ENCODE measurements at regions not wholly inside any gene's neighbourhood (a gene's known extent, or its start where the extent isn't known, plus 50 kb on each side); places are given as distances from the start of the nearest gene placed in this dataset.

DNA sequence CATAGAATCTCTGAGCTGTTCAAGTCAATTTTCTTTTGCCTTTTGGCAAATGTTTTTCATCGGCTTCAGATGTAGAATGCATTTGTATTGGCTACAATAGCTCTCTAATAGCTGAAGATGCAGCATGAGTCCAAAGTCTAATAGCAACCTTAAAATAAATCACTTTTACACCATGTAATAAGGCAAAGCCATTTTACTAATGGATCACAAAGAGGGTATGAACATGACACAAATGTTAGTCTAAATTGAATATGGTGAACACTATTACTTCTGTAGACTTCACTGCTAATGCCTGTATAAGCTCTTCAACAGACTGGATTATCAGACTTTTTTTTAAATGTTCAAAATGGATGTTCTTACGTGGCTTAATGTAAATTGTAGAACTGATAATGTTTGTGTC is 645.3 kb downstream of the TLL1 start:
- intact Hi-C loops (cut with DNase I): no loop called here
- no peak for TF ChIP-seq POLR2A (IDR thresholded peaks at IDR 0.05)
- no peaks in the 10 kb centered on the region for H3K4me1 ChIP-seq
- H3K9me3 ChIP-seq: no peaks in the 10 kb centered on the region
- H3K4me3 ChIP-seq: no peak overlapping the region
- WGBS (ENCODE audit: insufficient coverage, low coverage, low lambda C conversion rate, missing lambda C conversion rate): 63% methylated on average over 2 of the region's 2 CpGs
- H3K36me3 ChIP-seq: no peaks in the 10 kb centered on the region
- no peak for DNase-seq
- no peak for ATAC-seq
- no peaks in the 10 kb centered on the region for H3K27me3 ChIP-seq
- H3K27ac ChIP-seq: no peak overlapping the region

DNA sequence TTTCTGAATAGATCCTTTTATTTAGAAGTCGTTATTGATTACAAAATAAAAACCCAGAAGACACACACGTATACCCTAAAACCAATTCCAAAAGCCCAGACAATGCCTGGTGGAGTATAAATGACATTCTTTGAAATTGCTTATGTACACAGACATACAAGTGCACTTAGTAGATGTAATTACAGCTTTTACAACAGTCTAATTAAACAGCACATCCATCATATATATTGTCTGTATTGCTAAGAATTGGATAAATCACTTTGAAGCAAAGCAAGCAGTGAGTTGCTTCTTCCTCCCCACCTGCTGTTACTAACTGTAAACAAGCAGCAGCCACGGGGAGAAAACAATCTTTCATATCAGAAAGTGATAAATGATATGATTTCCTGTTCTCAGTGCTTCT is 645.7 kb downstream of the TLL1 start:
- no peaks in the 10 kb centered on the region for H3K27me3 ChIP-seq
- intact Hi-C loops (cut with DNase I): no loop called here
- H3K9me3 ChIP-seq: no peaks in the 10 kb centered on the region
- 28% methylated on average over 3 of the region's 3 CpGs for WGBS (ENCODE audit: insufficient coverage, low coverage, low lambda C conversion rate, missing lambda C conversion rate)
- H3K27ac ChIP-seq: no peak overlapping the region
- ATAC-seq: no peak
- H3K4me3 ChIP-seq: no peak overlapping the region
- H3K4me1 ChIP-seq: no peaks in the 10 kb centered on the region
- H3K36me3 ChIP-seq: no peaks in the 10 kb centered on the region
- TF ChIP-seq, protein P1, sequence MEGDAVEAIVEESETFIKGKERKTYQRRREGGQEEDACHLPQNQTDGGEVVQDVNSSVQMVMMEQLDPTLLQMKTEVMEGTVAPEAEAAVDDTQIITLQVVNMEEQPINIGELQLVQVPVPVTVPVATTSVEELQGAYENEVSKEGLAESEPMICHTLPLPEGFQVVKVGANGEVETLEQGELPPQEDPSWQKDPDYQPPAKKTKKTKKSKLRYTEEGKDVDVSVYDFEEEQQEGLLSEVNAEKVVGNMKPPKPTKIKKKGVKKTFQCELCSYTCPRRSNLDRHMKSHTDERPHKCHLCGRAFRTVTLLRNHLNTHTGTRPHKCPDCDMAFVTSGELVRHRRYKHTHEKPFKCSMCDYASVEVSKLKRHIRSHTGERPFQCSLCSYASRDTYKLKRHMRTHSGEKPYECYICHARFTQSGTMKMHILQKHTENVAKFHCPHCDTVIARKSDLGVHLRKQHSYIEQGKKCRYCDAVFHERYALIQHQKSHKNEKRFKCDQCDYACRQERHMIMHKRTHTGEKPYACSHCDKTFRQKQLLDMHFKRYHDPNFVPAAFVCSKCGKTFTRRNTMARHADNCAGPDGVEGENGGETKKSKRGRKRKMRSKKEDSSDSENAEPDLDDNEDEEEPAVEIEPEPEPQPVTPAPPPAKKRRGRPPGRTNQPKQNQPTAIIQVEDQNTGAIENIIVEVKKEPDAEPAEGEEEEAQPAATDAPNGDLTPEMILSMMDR (IDR thresholded peaks at IDR 0.05): no peak
- TF ChIP-seq POLR2A (IDR thresholded peaks at IDR 0.05): no peak
- no peak for DNase-seq

DNA sequence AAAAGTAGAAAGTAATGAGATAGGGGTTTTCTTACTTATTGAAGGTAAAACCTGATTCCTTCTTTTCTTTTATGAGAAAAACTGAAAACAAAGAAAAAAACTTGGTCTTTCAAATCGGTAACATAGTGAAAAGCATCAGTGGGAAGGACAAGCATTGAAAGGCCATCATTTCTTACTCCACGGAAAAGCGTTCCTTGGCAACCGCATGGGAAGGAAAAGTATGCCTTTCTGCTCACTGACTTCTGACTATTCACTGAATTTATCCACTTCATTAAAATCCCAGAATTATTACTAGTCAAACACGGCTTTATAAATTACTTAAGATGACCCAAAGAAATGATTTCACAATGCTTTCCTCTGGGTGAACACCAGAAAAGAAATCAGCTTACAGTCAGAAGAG is 646.7 kb downstream of the TLL1 start:
- no peak for ATAC-seq

DNA sequence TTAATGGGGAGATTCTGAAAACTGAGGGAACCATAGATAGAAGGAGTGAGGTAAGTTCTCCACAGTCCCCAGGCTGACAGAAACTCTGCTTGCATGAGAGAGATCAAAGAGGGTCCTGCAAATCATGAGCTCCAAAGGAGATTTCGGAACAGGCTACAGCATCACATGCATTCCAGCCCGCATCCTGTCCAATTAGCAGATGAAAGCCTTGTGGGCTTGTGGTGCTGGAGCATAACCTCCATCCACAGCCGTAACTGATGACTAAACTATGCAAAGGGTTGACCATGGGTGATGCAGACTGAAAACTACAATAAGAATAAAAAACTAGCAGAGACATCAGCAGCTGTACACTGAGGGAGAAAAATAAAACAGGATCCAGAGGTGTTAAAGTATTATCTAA is 654.5 kb downstream of the TLL1 start:
- Histone ChIP-seq H3K27ac (no peak overlapping the region), H3K9me3 (no peaks in the 10 kb centered on the region), H3K36me3 (no peaks in the 10 kb centered on the region), H3K27me3 (no peaks in the 10 kb centered on the region), H3K4me3 (no peak overlapping the region), H3K4me1 (no peaks in the 10 kb centered on the region)
- DNase-seq (no peak), ATAC-seq (no peak)
- TF ChIP-seq, protein P1 (IDR thresholded peaks at IDR 0.05): no peak
- TF ChIP-seq POLR2A (IDR thresholded peaks at IDR 0.05): no peak
- intact Hi-C loops (cut with DNase I): no loop called here
- 47% methylated on average over 3 of the region's 3 CpGs for WGBS (ENCODE audit: insufficient coverage, low coverage, low lambda C conversion rate, missing lambda C conversion rate)

More for the DNA sequence above, 646.7 kb downstream of the TLL1 start:
- no peaks in the 10 kb centered on the region for H3K27me3 ChIP-seq
- no peaks in the 10 kb centered on the region for H3K36me3 ChIP-seq
- no peak overlapping the region for H3K27ac ChIP-seq
- 68% methylated on average over 5 of the region's 5 CpGs for WGBS (ENCODE audit: insufficient coverage, low coverage, low lambda C conversion rate, missing lambda C conversion rate)
- H3K4me1 ChIP-seq: no peaks in the 10 kb centered on the region
- no peaks in the 10 kb centered on the region for H3K9me3 ChIP-seq
- DNase-seq: no peak
- no peak overlapping the region for H3K4me3 ChIP-seq
- intact Hi-C loops (cut with DNase I): no loop called here
- TF ChIP-seq, protein P1 (IDR thresholded peaks at IDR 0.05): no peak
- TF ChIP-seq POLR2A (IDR thresholded peaks at IDR 0.05): no peak

DNA sequence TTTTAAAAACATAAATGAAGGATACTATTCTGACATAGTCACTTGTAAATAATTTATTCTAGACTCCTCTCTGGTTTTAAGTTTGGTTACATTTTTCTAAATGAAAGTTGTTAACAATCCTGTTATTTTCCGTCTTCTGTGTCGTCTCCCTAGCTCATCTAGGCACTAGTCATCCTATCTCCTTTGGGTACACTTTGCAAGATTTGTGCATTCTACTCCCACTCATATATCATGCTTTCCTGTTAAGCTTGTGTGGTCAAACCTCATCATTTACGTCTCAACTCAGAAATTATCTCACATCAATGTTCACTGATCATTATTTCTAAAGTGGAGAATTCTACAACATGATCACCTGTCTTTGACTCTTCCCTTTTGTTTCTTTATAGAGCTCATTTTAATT is 658.7 kb downstream of the TLL1 start:
- WGBS (ENCODE audit: insufficient coverage, low coverage, low lambda C conversion rate, missing lambda C conversion rate): 39% methylated on average over 3 of the region's 3 CpGs
- no peaks in the 10 kb centered on the region for H3K9me3 ChIP-seq
- no peak for TF ChIP-seq POLR2A (IDR thresholded peaks at IDR 0.05)
- TF ChIP-seq, protein P1 (IDR thresholded peaks at IDR 0.05): no peak
- H3K4me1 ChIP-seq: no peaks in the 10 kb centered on the region
- no peak overlapping the region for H3K27ac ChIP-seq
- H3K4me3 ChIP-seq: no peak overlapping the region
- intact Hi-C loops (cut with DNase I): no loop called here
- ATAC-seq: no peak
- H3K27me3 ChIP-seq: no peaks in the 10 kb centered on the region
- no peak for DNase-seq
- H3K36me3 ChIP-seq: no peaks in the 10 kb centered on the region
